NB4 (cell line): ENCODE measurements at regions not wholly inside any gene's neighbourhood (a gene's known extent, or its start where the extent isn't known, plus 50 kb on each side); places are given as distances from the start of the nearest gene placed in this dataset.
"Not testable (repeated sequence)": the region's sequence is repeated elsewhere in the genome, so short reads cannot be mapped to it uniquely, and the experiment has no call there.

Experiments
- DNase-seq: peaks from one replicate; pipeline ENCODE4 v3.0.0; 2010; ENCODE audit warnings: low read depth
- H3K4me3 ChIP-seq: one replicate; pipeline ENCODE4 v1.5.1; 2011; ENCODE audit warnings: mild to moderate bottlenecking, low read depth, low read length, moderate library complexity
- CTCF ChIP-seq: IDR thresholded peaks from one replicate; pipeline ENCODE4 v1.5.1; 2012; ENCODE audit warnings: low read depth, low read length
- MYC ChIP-seq: IDR thresholded peaks from 2 replicates; pipeline ENCODE4 v1.6.1; 2011; ENCODE audit warnings: low read depth, low read length
- POLR2A ChIP-seq: IDR thresholded peaks from 2 replicates; pipeline ENCODE4 v1.6.1; 2011; ENCODE audit warnings: mild to moderate bottlenecking; ENCODE audit not compliant: insufficient read length; ENCODE audit errors: extremely low read depth
- TF ChIP-seq, protein P1 (sequence below): IDR thresholded peaks from 2 replicates; pipeline ENCODE4 v1.6.1; 2011; ENCODE audit warnings: low read depth, low read length

GRCh38 chr14:34275530-34275929, 186.5 kb downstream of the SPTSSA start:
- TF ChIP-seq POLR2A (no peak), MYC (no peak), CTCF (no peak)
- TF ChIP-seq, protein P1, sequence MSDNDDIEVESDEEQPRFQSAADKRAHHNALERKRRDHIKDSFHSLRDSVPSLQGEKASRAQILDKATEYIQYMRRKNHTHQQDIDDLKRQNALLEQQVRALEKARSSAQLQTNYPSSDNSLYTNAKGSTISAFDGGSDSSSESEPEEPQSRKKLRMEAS = no peak

GRCh38 chr14:34275078-34275477, 187.0 kb downstream of the SPTSSA start:
- DNase-seq = no peak
- TF ChIP-seq CTCF (no peak), POLR2A (no peak), MYC (no peak)
- TF ChIP-seq, protein P1 = no peak
- no peak overlapping the region for H3K4me3 ChIP-seq

More at GRCh38 chr14:34275530-34275929, 186.5 kb downstream of the SPTSSA start:
- H3K4me3 ChIP-seq = no peak overlapping the region
- DNase-seq = no peak

- DNase-seq, H3K4me3 ChIP-seq: not testable (repeated sequence)
Measured at GRCh38 chr14:34273716-34274115, 188.3 kb downstream of the SPTSSA start.

- TF ChIP-seq, protein P1 = no peak
- TF ChIP-seq CTCF (no peak), MYC (no peak), POLR2A (no peak)
- DNase-seq = no peak
- H3K4me3 ChIP-seq = no peak overlapping the region
Measured at GRCh38 chr14:34270361-34270760, 191.7 kb downstream of the SPTSSA start.

GRCh38 chr14:34266344-34266743, 195.7 kb downstream of the SPTSSA start:
- no peak for TF ChIP-seq CTCF
- no peak for TF ChIP-seq MYC
- TF ChIP-seq POLR2A = no peak
- TF ChIP-seq, protein P1 = no peak
- DNase-seq = no peak

DNA sequence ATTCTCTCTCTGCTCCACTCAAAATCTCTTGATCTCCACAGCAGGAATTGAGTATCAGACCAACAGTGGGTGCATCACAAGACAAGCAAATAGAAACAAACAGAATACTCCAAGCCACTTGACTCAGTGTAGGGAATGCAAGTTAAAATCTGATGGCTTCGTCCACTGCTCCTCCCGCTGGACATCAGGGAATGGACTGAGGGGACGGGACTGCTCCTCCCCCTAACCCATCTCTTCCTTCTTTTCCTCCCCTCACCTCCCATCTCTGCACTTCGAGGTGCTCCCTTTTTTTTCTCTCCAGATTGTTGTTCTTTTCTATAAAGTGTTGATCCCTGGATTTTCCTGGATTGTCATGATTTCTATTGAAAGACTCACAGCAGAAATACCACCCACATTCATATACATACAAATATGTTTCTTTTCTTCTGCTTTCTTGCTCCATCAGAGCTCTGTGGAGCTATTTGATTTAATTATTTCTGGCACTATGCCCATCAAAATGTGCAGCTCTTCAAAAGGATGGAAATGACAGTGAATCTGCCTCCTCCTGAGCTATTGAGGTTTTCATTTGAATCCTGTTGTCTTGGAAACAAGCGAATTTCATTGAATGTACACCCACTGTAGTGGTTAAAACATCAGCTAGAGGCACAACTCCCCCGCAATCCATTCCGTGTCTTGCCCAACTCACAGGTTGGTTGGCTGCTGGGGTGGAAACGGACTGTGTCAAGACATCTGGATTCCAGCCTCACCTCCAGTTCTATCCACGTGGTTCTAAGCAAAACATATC, 199.7 kb downstream of the SPTSSA start:
- TF ChIP-seq CTCF (no peak), MYC (no peak)
- TF ChIP-seq, protein P1 = no peak
- no peak overlapping the region for H3K4me3 ChIP-seq
- DNase-seq = peak; percentile 2

More at GRCh38 chr14:34266344-34266743, 195.7 kb downstream of the SPTSSA start:
- H3K4me3 ChIP-seq = no peak overlapping the region
